ENCODE measurements at regions not wholly inside any gene's neighbourhood (a gene's known extent, or its start where the extent isn't known, plus 50 kb on each side); places are given as distances from the start of the nearest gene placed in this dataset.

DNA sequence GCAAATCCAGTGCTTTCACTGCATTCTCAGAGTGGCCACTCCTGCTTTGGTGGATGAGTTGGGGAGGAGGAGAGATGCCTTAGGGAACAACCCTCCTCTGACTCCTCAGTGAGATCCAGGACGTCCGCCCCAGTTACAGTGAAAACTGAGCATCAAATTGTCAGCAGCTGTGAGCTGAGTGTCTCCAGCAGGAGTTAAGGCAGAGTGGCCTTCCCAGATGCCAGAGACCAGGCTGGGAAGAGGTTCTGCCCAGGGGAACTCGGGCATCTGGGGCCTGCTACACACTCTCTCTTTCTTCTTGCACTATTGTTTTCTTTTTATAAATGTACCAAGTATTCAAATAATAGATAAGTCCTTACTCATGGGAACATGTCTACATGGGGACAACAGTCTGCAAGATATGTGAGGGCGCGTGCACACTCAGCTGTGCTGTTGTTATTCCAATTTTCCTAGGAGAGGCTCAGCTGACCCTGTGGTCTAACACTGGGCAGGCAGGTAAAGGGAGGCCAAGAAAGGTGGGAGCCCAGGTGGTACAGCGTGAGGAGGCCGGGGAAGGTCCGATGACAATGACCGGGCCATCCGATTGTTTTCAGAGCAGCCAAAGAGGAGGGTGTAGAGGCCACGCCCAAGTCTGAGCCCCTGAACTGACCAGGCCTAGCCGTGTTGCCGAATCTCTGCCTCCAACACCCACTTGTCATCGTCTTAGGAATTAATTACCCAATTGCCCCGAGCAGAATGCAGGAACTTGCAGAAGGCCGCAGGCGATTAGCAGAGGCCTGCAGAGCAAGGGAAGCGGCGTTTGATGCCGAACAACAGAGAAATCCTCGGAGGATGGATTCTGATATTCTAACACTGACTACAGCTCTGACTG, 166.9 kb downstream of the ANAPC1 start:
- Histone ChIP-seq H3K4me1 (peaks cover 0 to 9% (median 0%) of the 10 kb centered on the region in 3 donors), H3K27ac (no peak overlapping the region), H3K27me3 (no peaks in the 10 kb centered on the region), H3K36me3 (no peaks in the 10 kb centered on the region), H3K9me3 (no peaks in the 10 kb centered on the region), H3K4me3 (no peak overlapping the region)
- 82 to 96% methylated on average over 16 to 17 of the region's 21 CpGs for WGBS, 2 donors (ENCODE audit: low coverage in 1 of 2)
- TF ChIP-seq, protein P1, sequence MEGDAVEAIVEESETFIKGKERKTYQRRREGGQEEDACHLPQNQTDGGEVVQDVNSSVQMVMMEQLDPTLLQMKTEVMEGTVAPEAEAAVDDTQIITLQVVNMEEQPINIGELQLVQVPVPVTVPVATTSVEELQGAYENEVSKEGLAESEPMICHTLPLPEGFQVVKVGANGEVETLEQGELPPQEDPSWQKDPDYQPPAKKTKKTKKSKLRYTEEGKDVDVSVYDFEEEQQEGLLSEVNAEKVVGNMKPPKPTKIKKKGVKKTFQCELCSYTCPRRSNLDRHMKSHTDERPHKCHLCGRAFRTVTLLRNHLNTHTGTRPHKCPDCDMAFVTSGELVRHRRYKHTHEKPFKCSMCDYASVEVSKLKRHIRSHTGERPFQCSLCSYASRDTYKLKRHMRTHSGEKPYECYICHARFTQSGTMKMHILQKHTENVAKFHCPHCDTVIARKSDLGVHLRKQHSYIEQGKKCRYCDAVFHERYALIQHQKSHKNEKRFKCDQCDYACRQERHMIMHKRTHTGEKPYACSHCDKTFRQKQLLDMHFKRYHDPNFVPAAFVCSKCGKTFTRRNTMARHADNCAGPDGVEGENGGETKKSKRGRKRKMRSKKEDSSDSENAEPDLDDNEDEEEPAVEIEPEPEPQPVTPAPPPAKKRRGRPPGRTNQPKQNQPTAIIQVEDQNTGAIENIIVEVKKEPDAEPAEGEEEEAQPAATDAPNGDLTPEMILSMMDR (IDR thresholded peaks at IDR 0.05), result no peak
- TF ChIP-seq POLR2A (IDR thresholded peaks at IDR 0.05) (no peak), POLR2AphosphoS5 (IDR thresholded peaks at IDR 0.05) (no peak), EP300 (IDR thresholded peaks at IDR 0.05) (no peak)
- ATAC-seq, result no peak

Small RNAs in the stretch of these regions (small RNA-seq; reads per million reads assigned to genes)
- 0 reads per million in 4 donors for gene MIR4435-2

All from gastroesophageal sphincter (tissue), 4 donors.